NCI-H2107 treated with DMSO at 0.1 percent for 48 hours (cell line): ENCODE measurements at regions not wholly inside any gene's neighbourhood (a gene's known extent, or its start where the extent isn't known, plus 50 kb on each side); places are given as distances from the start of the nearest gene placed in this dataset.
A peak's percentile ranks its signal among the peaks of the same experiment; 100 is the strongest.

ENCODE experiments used
- DNase-seq: peaks from one replicate; lab custom pipeline; 2025; ENCODE audit not compliant: unreplicated experiment; lab: John Stamatoyannopoulos, UW

GRCh38 chr18:45255197-45255890 lies 359.9 kb upstream of the SLC14A2 start:
- peak; percentile 7 for DNase-seq

GRCh38 chr18:45260125-45260524 lies 355.2 kb upstream of the SLC14A2 start:
- no peak for DNase-seq

GRCh38 chr18:45266023-45266422 lies 349.3 kb upstream of the SLC14A2 start:
- no peak for DNase-seq

GRCh38 chr18:45267622-45268021 lies 347.7 kb upstream of the SLC14A2 start:
- no peak for DNase-seq

- no peak for DNase-seq
Observed at GRCh38 chr18:45268583-45268982, 346.7 kb upstream of the SLC14A2 start.

GRCh38 chr18:45270289-45270771 lies 344.9 kb upstream of the SLC14A2 start:
- no peak for DNase-seq

GRCh38 chr18:45274026-45274425 lies 341.2 kb upstream of the SLC14A2 start:
- DNase-seq = no peak

GRCh38 chr18:45275367-45276113 lies 339.7 kb upstream of the SLC14A2 start:
- DNase-seq = peak; percentile 34

- DNase-seq = no peak
Observed at GRCh38 chr18:45276878-45277277, 338.4 kb upstream of the SLC14A2 start.

GRCh38 chr18:45277908-45278307 lies 337.4 kb upstream of the SLC14A2 start:
- DNase-seq = no peak

- DNase-seq = no peak
Observed at GRCh38 chr18:45280481-45281276, 334.6 kb upstream of the SLC14A2 start.

- no peak for DNase-seq
Observed at GRCh38 chr18:45282101-45282812, 333.0 kb upstream of the SLC14A2 start.

- DNase-seq = no peak
Observed at GRCh38 chr18:45284174-45284573, 331.1 kb upstream of the SLC14A2 start.

- no peak for DNase-seq
Observed at GRCh38 chr18:45284851-45285250, 330.4 kb upstream of the SLC14A2 start.

- no peak for DNase-seq
Observed at GRCh38 chr18:45285251-45285650, 330.0 kb upstream of the SLC14A2 start.

GRCh38 chr18:45286431-45286830 lies 328.8 kb upstream of the SLC14A2 start:
- DNase-seq = no peak

GRCh38 chr18:45287531-45287930 lies 327.7 kb upstream of the SLC14A2 start:
- DNase-seq = no peak

GRCh38 chr18:45290364-45290763 lies 324.9 kb upstream of the SLC14A2 start:
- no peak for DNase-seq

- DNase-seq = no peak
Observed at GRCh38 chr18:45291621-45292615, 323.4 kb upstream of the SLC14A2 start.

- DNase-seq = no peak
Observed at GRCh38 chr18:45295388-45295787, 319.9 kb upstream of the SLC14A2 start.
